HG03175 (cell line): ENCODE measurements at regions not wholly inside any gene's neighbourhood (a gene's known extent, or its start where the extent isn't known, plus 50 kb on each side); places are given as distances from the start of the nearest gene placed in this dataset.
A peak's percentile ranks its signal among the peaks of the same experiment; 100 is the strongest.
"Not testable (repeated sequence)": the region's sequence is repeated elsewhere in the genome, so short reads cannot be mapped to it uniquely, and the experiment has no call there.

Experiments
- ATAC-seq: cut with Tn5 transposase; IDR thresholded peaks from one replicate; pipeline ENCODE4 v1.9.1; 2021; ENCODE audit warnings: mild to moderate bottlenecking, moderate library complexity; ENCODE audit not compliant: unreplicated experiment

DNA sequence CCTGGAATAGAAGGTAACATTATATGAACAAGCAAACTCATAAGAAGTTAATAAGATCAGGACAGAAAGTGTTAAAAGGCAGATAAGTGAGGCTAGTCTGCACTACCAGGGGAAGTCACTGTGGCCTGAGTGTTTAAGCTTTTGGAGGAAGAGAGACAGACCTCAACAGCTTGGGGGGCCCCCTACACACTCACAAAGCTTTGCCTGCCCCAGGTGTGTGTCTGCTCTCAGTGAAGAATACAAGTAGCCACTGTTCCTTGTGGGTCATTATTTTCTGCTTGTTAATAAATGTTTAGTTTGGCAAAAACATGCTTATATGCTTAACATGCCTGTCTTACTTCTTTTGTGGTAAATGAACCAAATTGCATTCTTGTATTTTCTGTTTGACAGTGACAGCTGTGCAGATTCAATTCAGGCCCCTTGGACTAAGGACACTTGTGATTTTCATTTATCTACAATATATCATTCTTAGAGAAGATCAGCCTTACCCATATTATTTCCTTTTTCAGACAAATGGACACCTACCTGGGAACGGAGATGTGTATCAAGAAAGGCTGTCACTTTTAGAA lies 50.7 kb upstream of the C12orf71 start:
- ATAC-seq = no peak

- no peak for ATAC-seq
These were observed 58.1 kb upstream of the C12orf71 start for GRCh38 chr12:27140478-27140969.

DNA sequence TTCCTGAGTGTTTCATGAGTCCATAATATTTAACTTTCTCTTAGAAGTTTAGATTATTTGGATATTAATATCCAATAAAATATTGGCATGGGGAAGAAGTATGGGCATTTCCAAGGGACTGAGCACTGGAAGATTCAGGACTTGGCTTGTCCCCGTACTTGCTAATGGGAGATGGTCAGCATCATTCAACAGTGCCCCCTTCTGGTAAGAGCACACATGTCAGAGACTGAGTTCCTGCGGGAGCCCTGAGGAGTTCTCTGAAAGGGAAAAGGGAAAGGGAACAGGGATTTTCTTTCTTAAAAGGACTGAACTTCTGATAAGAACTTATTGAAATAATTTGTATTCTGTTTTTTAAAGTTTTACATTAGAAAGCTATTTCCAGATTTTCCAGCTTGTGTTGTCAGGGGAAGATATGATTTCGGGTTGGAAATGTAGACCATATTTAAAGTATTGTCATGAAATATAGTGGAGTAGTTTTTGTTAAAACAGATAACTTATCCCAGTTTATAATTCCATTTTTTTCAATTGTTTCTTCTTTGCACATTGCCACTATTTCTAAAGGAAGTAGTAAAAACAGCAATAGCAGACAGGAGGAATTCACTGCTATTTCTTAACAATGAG lies 59.8 kb upstream of the C12orf71 start:
- ATAC-seq = no peak

- ATAC-seq = no peak
These were observed 61.1 kb upstream of the C12orf71 start for GRCh38 chr12:27143256-27144069.

GRCh38 chr12:27145725-27146124 lies 63.3 kb upstream of the C12orf71 start:
- ATAC-seq = not testable (repeated sequence)

DNA sequence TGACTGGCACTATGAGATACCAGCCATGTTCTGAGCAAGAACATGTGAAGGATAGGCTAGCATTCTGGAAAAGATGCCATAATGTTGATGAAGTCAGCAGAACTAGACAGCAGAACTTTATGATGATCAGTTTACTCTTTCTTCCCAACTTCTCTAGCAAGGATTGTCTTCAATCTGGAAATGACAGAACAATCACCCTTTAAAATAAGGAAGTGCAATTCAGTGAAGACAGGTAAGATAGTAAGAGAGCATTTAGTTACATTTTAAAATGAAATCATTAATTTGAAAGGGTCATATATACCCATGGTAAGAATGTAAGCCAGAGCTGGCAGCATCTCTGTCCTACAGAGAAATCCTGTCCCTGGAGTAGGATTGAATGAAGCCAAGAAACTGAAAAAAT lies 66.0 kb upstream of the C12orf71 start:
- no peak for ATAC-seq

DNA sequence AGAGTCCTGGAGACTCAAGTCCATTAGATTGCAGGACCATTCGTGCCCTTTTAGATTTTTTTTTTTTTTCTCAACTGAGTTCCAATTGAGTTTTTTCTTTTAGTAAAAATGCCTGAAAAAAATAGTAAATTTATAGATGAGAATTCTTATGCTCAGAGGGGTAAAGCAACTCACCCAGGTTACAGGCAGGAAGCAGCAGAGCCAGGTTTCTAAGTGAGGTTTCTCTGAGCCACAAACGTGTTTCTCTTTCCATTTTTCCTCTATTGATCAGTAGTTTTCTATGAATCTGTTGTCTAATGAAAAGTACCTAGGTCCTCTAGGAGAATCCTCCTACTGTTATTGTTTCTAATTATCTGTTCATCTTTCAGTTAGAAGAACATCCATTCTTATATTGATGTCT lies 66.4 kb upstream of the C12orf71 start:
- no peak for ATAC-seq

- ATAC-seq = no peak
These were observed 69.1 kb upstream of the C12orf71 start for GRCh38 chr12:27151479-27151878.

GRCh38 chr12:27158297-27158696 lies 75.9 kb upstream of the C12orf71 start:
- ATAC-seq = no peak

DNA sequence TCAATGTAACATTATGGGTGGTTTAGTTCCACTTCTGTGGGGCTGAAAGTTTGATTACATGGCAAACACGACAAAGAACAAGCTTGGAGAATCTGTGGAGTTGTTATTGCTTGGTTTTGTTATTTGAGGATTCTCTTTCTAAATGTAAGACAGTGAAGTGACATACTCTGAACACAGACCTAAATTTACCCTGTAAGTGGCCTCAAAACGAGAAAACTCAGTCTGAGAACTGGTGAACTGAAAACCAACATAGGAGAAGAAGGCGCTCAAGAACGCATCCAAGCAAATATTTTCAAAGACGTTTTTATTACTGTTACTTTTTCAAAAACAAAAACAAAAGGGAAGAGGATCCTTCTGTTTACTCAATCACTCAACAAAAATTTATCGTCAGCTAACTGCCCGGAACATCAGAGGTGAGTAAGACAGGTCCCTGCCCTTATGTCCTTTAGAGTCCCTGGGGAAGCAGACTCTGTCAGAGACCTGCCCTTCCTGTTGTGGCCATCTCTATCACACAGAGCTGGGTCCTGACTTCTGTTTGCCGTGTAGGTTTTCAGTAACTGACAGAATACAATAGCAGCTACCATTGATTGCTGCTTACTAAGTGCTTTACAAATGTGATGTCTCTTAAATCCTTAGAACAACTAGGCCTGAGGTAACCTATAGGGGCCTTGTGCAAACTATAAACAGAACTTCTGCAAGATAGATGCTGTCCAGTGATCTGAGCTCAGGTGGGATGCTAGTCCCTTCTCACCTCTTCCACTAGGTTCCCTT lies 79.3 kb upstream of the C12orf71 start:
- ATAC-seq = peak; percentile 61

DNA sequence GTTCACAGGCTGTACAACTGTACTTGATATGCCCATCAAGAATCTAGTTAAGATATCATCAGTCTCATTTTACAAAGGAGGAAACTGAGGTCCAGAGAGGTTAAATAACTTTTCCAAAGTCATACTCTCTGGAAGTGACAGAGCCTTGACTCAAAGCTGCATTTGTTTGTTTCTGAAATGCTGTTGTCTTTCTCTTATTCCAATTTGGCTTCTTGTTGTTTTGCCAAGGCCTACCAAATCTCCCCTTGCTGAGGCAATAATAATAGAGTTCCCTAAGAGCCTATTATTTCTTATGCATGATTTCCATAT lies 79.8 kb upstream of the C12orf71 start:
- no peak for ATAC-seq

- no peak for ATAC-seq
These were observed 80.8 kb upstream of the C12orf71 start for GRCh38 chr12:27163048-27163715.

DNA sequence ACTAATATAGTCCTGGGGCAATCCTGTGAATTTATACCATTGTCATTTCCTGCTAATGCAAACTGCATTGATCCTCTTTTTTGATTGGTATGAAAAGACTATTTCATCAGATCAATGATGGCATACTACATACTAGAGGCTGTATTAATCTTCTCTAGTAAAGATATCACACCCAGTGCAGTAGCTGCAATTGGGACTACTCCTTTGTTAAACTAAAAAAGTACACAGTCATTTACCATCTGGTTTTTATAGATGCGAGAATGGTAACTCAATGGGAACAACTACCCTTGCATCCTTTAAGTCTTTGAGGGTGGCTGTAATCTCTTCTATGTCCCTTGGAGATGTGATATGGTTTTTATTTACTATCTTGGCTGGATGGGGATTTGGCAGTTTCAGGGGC lies 80.2 kb upstream of the STK38L start:
- no peak for ATAC-seq

GRCh38 chr12:27164330-27165040 lies 79.6 kb upstream of the STK38L start:
- ATAC-seq = no peak

GRCh38 chr12:27165958-27166357 lies 78.1 kb upstream of the STK38L start:
- not testable (repeated sequence) for ATAC-seq

DNA sequence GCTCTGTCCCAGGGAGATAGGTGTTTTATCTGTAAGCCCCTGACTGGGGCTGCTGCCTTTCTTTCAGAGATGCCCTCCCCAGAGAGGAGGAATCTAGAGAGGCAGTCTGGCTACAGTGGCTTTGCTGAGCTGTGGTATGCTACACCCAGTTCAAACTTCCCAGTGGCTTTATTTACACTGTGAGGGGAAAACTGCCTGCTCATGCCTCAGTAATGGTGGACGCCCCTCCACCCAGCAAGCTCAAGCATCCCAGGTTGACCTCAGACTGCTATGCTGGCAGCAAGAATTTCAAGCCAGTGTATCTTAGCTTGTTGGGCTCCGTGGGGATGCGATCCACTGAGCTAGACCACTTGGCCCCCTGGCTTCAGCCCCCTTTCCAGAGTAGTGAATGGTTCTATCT lies 72.6 kb upstream of the STK38L start:
- ATAC-seq = not testable (repeated sequence)

GRCh38 chr12:27176765-27177164 lies 67.3 kb upstream of the STK38L start:
- no peak for ATAC-seq

DNA sequence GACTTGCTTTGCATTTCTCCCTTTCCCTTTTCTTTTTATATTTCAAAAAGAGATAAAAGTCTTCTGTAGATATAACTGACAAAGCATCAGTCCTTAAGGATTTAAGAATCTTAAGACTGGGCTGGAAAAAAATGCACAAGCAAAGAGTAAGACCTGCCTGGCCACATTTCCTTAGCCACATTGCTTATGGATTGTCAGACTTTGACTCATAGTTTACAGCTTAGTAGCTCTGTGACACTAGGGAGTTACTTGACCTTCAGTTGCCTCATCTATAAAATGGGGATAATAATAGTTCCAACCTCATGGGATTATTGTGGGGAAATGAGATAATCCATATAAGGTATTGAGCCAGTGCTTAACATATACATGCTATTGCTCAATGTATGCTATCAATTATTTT lies 66.4 kb upstream of the STK38L start:
- ATAC-seq = no peak

GRCh38 chr12:27178255-27178654 lies 65.8 kb upstream of the STK38L start:
- no peak for ATAC-seq

DNA sequence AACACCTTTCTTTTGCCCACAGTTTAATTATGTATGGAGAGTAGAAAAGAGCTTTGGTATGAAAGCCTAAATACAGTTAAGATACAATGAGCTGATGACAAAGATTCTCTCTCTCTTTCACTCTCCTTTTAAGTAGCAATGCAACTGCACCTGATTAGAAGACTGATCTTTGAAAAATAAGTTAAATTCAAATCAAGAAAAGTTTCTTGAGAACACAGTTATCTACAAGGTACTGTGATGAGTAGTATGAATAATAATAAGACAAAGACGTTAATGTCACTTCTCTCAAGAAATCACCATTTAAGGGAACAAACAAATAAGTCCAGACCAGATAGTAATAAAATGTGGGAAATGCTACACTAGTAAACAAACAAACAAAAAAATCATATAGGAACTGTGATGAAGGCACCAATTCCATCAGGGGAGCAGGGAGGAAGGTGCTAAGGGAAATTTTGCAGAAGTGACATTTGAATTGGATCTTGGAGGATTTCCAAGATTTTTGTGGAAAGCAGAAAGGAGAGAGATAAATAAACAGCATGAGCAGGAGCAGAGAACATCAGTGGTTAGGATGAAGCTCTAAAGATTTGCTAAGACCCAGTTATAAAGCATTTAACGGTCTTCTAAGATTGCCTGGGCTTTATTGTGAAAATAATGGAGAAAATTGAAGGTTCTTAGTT lies 65.2 kb upstream of the STK38L start:
- no peak for ATAC-seq
